HEK293 (cell line): ENCODE measurements at regions not wholly inside any gene's neighbourhood (a gene's known extent, or its start where the extent isn't known, plus 50 kb on each side); places are given as distances from the start of the nearest gene placed in this dataset.
A peak's percentile ranks its signal among the peaks of the same experiment; 100 is the strongest.

Experiments used
- CTCF ChIA-PET: fragments of 350-600 bp; formaldehyde crosslinking; extraction: SDS; loops from one replicate; lab custom pipeline; 2021; ENCODE audit warnings: antibody characterized with exemption; lab: Yijun Ruan, JAX
- POLR2A ChIA-PET: fragments of 300-600 bp; formaldehyde crosslinking; extraction: SDS; loops from one replicate; lab custom pipeline; 2020; ENCODE audit warnings: antibody characterized with exemption, inconsistent platforms; lab: Yijun Ruan, JAX
- H3K27ac ChIP-seq: fragments of 200-500 bp; sonication (Bioruptor generic); 2 replicates; pipeline ENCODE4 v1.5.1; 2014; ENCODE audit warnings: low read depth, low read length, control low read depth, inconsistent platforms; ENCODE audit errors: extremely low read depth
- H3K36me3 ChIP-seq, 2 experiments: fragments of 200-500 bp in 1 of 2; sonication (Bioruptor generic) in 1 of 2; 1 replicate in 1 of 2; 2 replicates in 1 of 2; pipeline ENCODE4 v1.5.1; 2014 to 2017; ENCODE audit warnings: inconsistent platforms in 2 of 2, low read length in 2 of 2; ENCODE audit not compliant: control insufficient read depth in 2 of 2, insufficient read depth in 1 of 2
- H3K4me1 ChIP-seq: fragments of 200-500 bp; sonication (Bioruptor generic); 2 replicates; pipeline ENCODE4 v1.5.1; 2014; ENCODE audit warnings: mild to moderate bottlenecking, low read length, inconsistent platforms; ENCODE audit not compliant: control insufficient read depth, insufficient read depth
- H3K4me3 ChIP-seq: 2 replicates; pipeline ENCODE4 v1.5.1; 2011; ENCODE audit warnings: low read depth, mild to moderate bottlenecking, control low read depth, low read length, moderate library complexity
- H3K9me3 ChIP-seq: fragments of 200-500 bp; sonication (Bioruptor generic); 2 replicates; pipeline ENCODE4 v1.5.1; 2014; ENCODE audit warnings: low read depth, low read length, inconsistent platforms; ENCODE audit not compliant: control insufficient read depth, insufficient read depth
- BCL11B ChIP-seq: fragments of 450-650 bp; formaldehyde crosslinking; IDR thresholded peaks from 2 replicates; pipeline ENCODE4 v1.5.1; 2016; ENCODE audit warnings: low read depth, missing biosample characterization, missing genetic modification characterization
- CTCF ChIP-seq: fragments of 450-650 bp; formaldehyde crosslinking; IDR thresholded peaks from 2 replicates; pipeline ENCODE4 v1.5.1; 2016; ENCODE audit warnings: missing biosample characterization, missing genetic modification characterization
- GLI4 ChIP-seq: fragments of 450-650 bp; formaldehyde crosslinking; IDR thresholded peaks from 2 replicates; pipeline ENCODE4 v1.5.1; 2016; ENCODE audit warnings: missing biosample characterization, missing genetic modification characterization
- KLF16 ChIP-seq: fragments of 450-650 bp; formaldehyde crosslinking; IDR thresholded peaks from 2 replicates; pipeline ENCODE4 v1.5.1; 2017; ENCODE audit warnings: missing biosample characterization, missing genetic modification characterization
- KLF7 ChIP-seq: fragments of 450-650 bp; formaldehyde crosslinking; IDR thresholded peaks from 2 replicates; pipeline ENCODE4 v1.5.1; 2016; ENCODE audit warnings: missing biosample characterization, missing genetic modification characterization, borderline replicate concordance
- ZBTB1 ChIP-seq: fragments of 450-650 bp; formaldehyde crosslinking; IDR thresholded peaks from 2 replicates; pipeline ENCODE4 v1.5.1; 2016; ENCODE audit warnings: missing biosample characterization, missing genetic modification characterization
- ZBTB11 ChIP-seq: fragments of 450-650 bp; formaldehyde crosslinking; conservative IDR thresholded peaks from 2 replicates; pipeline ENCODE4 v1.5.1; 2016; ENCODE audit warnings: low read depth, missing biosample characterization, missing genetic modification characterization
- ZBTB26 ChIP-seq: fragments of 450-650 bp; formaldehyde crosslinking; optimal IDR thresholded peaks from 2 replicates; pipeline ENCODE3; 2016; ENCODE audit warnings: missing biosample characterization, mild to moderate bottlenecking, missing genetic modification characterization
- ZNF175 ChIP-seq: fragments of 450-650 bp; formaldehyde crosslinking; IDR thresholded peaks from 2 replicates; pipeline ENCODE4 v1.5.1; 2016; ENCODE audit warnings: missing biosample characterization, missing genetic modification characterization
- ZNF239 ChIP-seq: fragments of 450-650 bp; formaldehyde crosslinking; IDR thresholded peaks from 2 replicates; pipeline ENCODE4 v1.5.1; 2016; ENCODE audit warnings: missing biosample characterization, missing genetic modification characterization
- ZNF248 ChIP-seq: fragments of 450-650 bp; formaldehyde crosslinking; IDR thresholded peaks from 2 replicates; pipeline ENCODE4 v1.5.1; 2017; ENCODE audit warnings: missing biosample characterization, missing genetic modification characterization
- ZNF37A ChIP-seq: fragments of 450-650 bp; IDR thresholded peaks from 2 replicates; pipeline ENCODE4 v1.5.1; 2018; ENCODE audit warnings: missing biosample characterization, missing genetic modification characterization
- ZNF398 ChIP-seq: fragments of 450-650 bp; formaldehyde crosslinking; IDR thresholded peaks from 2 replicates; pipeline ENCODE4 v1.5.1; 2017; ENCODE audit warnings: missing biosample characterization, missing genetic modification characterization
- ZNF416 ChIP-seq: fragments of 450-650 bp; formaldehyde crosslinking; IDR thresholded peaks from 2 replicates; pipeline ENCODE4 v1.5.1; 2016; ENCODE audit warnings: missing biosample characterization, missing genetic modification characterization
- ZNF426 ChIP-seq: fragments of 450-650 bp; formaldehyde crosslinking; IDR thresholded peaks from 2 replicates; pipeline ENCODE4 v1.5.1; 2017; ENCODE audit warnings: missing biosample characterization, missing genetic modification characterization, mild to moderate bottlenecking, inconsistent platforms, moderate library complexity
- ZNF488 ChIP-seq: fragments of 450-650 bp; formaldehyde crosslinking; IDR thresholded peaks from 2 replicates; pipeline ENCODE4 v1.5.1; 2016; ENCODE audit warnings: missing biosample characterization, missing genetic modification characterization
- ZNF510 ChIP-seq: fragments of 450-650 bp; formaldehyde crosslinking; IDR thresholded peaks from 2 replicates; pipeline ENCODE4 v1.5.1; 2018; ENCODE audit warnings: mild to moderate bottlenecking, missing genetic modification characterization, missing biosample characterization; ENCODE audit not compliant: insufficient replicate concordance
- ZNF580 ChIP-seq: fragments of 450-650 bp; formaldehyde crosslinking; IDR thresholded peaks from 2 replicates; pipeline ENCODE4 v1.5.1; 2016; ENCODE audit warnings: missing biosample characterization, missing genetic modification characterization
- ZNF623 ChIP-seq: fragments of 450-650 bp; formaldehyde crosslinking; IDR thresholded peaks from 2 replicates; pipeline ENCODE4 v1.5.1; 2016; ENCODE audit warnings: missing biosample characterization, missing genetic modification characterization
- ZNF624 ChIP-seq: fragments of 450-650 bp; formaldehyde crosslinking; IDR thresholded peaks from 2 replicates; pipeline ENCODE4 v1.5.1; 2017; ENCODE audit warnings: missing biosample characterization, missing genetic modification characterization
- ZNF629 ChIP-seq: fragments of 450-650 bp; formaldehyde crosslinking; IDR thresholded peaks from 2 replicates; pipeline ENCODE4 v1.5.1; 2017; ENCODE audit warnings: missing biosample characterization, missing genetic modification characterization
- ZNF654 ChIP-seq: fragments of 450-650 bp; formaldehyde crosslinking; IDR thresholded peaks from 2 replicates; pipeline ENCODE4 v1.5.1; 2016; ENCODE audit warnings: low read depth, missing biosample characterization, missing genetic modification characterization
- ZNF664 ChIP-seq: fragments of 450-650 bp; formaldehyde crosslinking; IDR thresholded peaks from 2 replicates; pipeline ENCODE4 v1.5.1; 2016; ENCODE audit warnings: missing biosample characterization, missing genetic modification characterization

GRCh38 chr7:121555558-121555957 is 159.4 kb upstream of the FAM3C start:
- H3K36me3 ChIP-seq, result no peaks in the 10 kb centered on the region
- H3K4me1 ChIP-seq, result no peaks in the 10 kb centered on the region
- no peak overlapping the region for H3K4me3 ChIP-seq
- CTCF ChIA-PET, result interaction anchor here (1.6 to 1.8 kb wide), 2 partner anchors 8 to 439 kb away, joined by 6 to 7 read pairs; no protein-coding TSS in a partner anchor
- no peaks in the 10 kb centered on the region for H3K9me3 ChIP-seq
- TF ChIP-seq ZNF37A (tag by site-specific recombination) (no peak), ZNF623 (no peak), GLI4 (tag by site-specific recombination) (no peak), ZNF510 (tag by site-specific recombination) (no peak), KLF16 (tag by site-specific recombination) (no peak), ZNF239 (tag by site-specific recombination) (no peak), ZBTB1 (tag by site-specific recombination) (no peak), ZBTB11 (tag by site-specific recombination) (no peak), ZNF624 (no peak), ZNF488 (tag by site-specific recombination) (no peak), ZNF664 (tag by site-specific recombination) (no peak), BCL11B (tag by site-specific recombination) (no peak), ZNF175 (tag by site-specific recombination) (no peak), KLF7 (tag by site-specific recombination) (no peak), ZNF426 (tag by site-specific recombination) (no peak), ZNF416 (tag by site-specific recombination) (no peak), ZNF248 (tag by site-specific recombination) (no peak)
- H3K27ac ChIP-seq, result no peak overlapping the region
- POLR2A ChIA-PET, result no interaction called here

- ChIA-PET CTCF (interaction anchor here (0.6 to 3.7 kb wide), 15 partner anchors 9 to 561 kb away, joined by 3 to 36 read pairs (median 3); no protein-coding TSS in a partner anchor), POLR2A (interaction anchor here (0.9 kb wide), 1 partner anchor 151 kb away, joined by 3 read pairs; the partner anchor contains the start of gene FAM3C)
- H3K27ac ChIP-seq, result no peak overlapping the region
- no peaks in the 10 kb centered on the region for H3K36me3 ChIP-seq
- H3K4me3 ChIP-seq, result no peak overlapping the region
- peaks cover 5% of the 10 kb centered on the region; the same call in 1 of the 2 replicates for H3K4me1 ChIP-seq
- no peaks in the 10 kb centered on the region for H3K9me3 ChIP-seq
- peak; percentile 47; the same call in 1 of the 2 replicates for TF ChIP-seq CTCF (tag by site-specific recombination)
- TF ChIP-seq ZNF629 (tag by site-specific recombination), result 0 out of 2 replicates have a peak, but pooled peaks have one; percentile 9
- TF ChIP-seq ZNF654 (tag by site-specific recombination), result peak; percentile 90
- TF ChIP-seq ZNF580 (tag by site-specific recombination), result no peak
- TF ChIP-seq ZBTB26 (tag by site-specific recombination), result no peak
- no peak for TF ChIP-seq ZNF398
Measured at GRCh38 chr7:121547544-121548092, 151.5 kb upstream of the FAM3C start.
